NCI-H446 (cell line): ENCODE measurements at regions not wholly inside any gene's neighbourhood (a gene's known extent, or its start where the extent isn't known, plus 50 kb on each side); places are given as distances from the start of the nearest gene placed in this dataset.
"Not testable (repeated sequence)": the region's sequence is repeated elsewhere in the genome, so short reads cannot be mapped to it uniquely, and the experiment has no call there.

Experiments
- DNase-seq, 2 experiments: peaks; one replicate each; lab custom pipeline; 2025; lab: John Stamatoyannopoulos, UW

DNA sequence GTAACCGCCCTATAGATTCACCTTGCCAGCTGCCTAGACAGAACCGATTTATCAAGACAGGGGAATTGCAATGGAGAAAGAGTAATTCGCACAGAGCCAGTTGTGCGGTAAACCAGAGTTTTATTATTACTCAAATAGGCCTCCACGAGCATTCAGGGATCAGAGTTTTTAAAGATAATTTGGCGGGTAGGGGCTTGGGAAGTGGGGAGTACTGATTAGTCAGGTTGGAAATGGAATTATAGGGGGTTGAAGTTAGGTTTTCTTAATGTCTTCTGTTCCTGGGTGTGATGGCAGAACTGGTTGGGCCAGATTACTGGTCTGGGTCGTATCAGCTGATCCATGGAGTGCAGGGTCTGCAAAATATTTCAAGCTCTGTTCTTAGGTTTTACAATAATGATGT is 756.9 kb upstream of the ADGRB3 start:
- not testable (repeated sequence) for DNase-seq

DNA sequence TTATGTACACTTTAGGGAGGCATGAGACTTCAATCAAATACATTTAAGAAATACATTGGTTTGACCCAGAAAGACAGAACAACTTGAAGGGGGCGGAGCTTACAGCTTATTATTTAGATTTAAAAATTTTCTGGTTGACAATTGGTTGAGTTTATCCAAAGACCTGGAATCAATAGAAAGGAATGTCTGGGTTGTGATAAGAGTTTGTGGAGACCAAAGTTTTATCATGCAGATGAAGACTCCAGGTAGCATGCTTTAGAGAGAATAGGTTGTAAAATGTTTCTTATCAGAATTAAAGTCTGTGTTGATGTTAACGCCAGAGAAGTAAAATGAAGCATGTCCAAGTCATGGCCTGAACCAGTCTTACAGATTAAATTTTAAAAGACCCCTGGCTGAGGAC is 757.8 kb upstream of the ADGRB3 start:
- no peak for DNase-seq

DNA sequence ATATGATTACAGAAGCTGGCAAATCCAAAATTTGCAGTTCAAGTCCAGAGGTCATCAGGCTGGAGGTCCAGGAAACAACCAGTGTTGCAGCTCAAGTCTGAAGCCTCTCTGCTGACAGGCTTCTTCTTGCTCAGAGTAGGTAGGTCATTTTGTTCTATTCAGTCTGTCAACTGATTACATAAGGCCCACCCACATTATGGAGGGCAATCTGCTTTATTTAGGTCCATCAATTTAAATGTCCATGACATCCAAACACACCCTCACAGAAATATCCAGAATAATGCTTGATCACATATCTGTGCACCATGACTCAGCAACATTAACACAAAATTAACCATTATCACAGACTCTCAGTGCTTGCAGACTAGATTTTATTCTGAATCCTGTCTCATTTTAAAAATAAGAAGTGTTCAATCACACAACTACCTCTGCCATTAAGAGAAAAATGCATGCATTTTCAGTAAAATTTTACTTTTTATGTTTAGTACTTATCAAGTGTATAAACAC is 759.2 kb upstream of the ADGRB3 start:
- no peak for DNase-seq

DNA sequence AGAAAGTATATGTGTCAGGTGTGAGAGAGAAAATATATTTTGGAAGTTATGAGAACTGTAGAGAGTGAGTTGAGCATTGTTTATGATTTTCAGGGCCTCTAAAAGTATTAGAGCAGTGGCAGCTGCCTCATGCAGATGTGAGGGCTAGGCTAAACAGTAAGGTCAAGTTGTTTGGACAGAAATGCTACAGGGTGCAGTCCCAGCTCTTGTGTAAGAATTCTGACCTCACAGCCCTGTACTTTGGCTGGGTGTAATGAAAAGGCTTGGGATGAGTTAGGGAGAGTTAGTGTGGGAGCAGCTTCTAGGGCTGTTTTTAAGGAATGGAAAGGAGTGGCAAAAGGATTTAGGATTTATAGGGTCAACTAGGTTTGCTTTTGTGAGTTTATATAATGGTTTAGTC is 764.8 kb upstream of the ADGRB3 start:
- DNase-seq, result no peak

DNA sequence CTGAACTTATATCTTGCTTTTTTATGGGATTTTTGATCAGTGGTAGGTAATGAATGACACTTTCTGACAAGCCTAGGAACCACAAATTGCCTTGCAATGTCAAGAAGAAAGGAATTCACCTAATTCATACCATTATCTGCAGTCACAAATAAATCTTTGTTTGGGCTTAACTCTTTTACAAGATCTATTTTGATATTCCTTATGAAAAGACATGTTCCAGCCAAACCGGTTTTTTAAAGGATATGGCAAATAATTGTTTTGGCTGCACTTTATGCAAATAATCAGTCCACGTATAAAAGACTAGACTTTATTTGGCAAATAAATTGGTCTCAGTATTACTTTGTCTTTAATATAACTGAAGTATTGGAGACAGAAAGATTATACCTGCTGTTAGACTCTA is 771.7 kb upstream of the ADGRB3 start:
- DNase-seq, result no peak

DNA sequence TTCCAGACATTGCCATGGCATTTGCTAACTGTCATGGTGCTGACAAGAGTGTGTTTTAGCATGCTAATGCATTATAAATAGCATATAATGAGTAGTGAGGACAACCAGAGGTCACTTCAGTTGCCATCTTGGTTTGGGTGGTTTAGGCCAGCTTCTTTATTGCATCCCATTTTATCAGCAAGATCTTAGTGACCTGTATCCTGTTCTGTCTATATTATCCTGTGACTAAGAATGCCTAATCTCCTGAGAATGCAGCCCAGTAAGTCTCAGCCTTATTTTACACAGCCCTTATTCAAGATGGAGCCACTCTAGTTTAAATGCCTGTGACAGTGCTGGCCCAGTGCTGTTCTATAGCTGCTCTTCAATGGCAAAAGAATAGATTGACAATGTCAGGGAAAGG is 781.0 kb upstream of the ADGRB3 start:
- DNase-seq, result no peak

DNA sequence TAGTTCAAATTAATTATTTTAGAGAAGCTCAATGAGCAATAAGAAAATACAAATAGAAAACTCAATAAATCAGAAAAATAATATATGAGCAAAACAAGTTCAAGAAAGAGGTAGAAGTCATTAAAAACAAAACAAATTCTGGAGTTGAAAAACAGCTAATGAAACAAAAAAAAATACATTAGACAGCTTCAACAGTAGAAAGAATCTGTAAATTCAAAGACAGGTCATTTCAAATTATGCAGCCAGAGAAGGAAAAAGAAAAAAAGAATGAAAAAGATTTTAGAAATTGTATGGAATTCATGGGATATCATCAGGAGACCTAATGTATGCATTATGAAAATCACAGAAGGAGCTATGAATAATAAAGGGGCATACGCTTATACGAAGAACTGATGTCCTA is 795.3 kb upstream of the ADGRB3 start:
- DNase-seq, result no peak

DNA sequence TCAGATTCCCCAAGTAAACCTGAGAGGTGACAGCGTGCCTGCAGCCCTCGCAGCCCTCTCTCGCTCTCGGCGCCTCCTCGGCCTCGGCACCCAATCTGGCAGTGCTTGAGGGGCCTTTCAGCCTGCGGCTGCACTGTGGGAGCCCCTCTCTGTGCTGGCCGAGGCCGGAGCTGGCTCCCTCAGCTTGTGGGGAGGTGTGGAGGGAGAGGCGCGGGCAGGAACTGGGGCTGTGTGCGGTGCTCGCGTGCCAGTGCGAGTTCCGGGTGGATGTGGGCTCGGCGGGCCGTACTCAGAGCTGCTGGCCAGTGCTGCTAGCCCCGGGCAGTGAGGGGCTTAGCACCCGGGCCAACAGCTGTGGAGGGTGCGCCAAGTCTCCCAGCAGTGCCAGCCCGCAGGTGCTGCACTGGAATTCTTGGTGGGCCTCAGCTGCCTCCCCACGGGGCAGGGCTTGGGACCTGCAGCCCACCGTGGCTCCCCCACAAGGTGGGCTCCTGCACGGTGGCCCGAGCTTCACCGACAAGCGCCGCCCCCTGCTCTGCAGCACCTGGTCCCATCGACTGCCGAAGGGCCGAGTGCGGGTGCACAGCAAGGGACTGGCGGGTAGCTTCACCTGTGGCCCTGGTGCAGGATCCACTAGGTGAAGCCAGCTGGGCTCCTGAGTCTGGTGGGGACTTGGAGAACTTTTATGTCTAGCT is 809.7 kb upstream of the ADGRB3 start:
- no peak for DNase-seq

DNA sequence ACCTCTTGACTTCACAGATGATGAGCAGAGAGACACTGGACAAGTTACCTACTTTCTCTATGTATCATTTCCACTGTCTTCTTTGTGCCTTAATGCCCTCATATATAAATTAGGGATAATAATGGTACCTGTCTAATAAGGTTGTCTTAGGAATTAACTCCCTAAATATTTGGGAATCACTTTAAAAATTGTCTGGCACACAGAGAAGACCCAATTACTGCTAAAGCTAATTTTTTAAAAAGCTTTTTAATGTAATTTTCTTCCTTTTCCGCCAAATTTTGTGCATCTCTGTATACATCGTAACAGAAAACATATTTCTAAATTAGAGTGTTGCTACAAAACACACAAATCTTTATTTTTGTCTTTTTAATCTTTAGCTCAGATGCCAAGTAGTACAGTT is 816.8 kb upstream of the ADGRB3 start:
- DNase-seq, result no peak

DNA sequence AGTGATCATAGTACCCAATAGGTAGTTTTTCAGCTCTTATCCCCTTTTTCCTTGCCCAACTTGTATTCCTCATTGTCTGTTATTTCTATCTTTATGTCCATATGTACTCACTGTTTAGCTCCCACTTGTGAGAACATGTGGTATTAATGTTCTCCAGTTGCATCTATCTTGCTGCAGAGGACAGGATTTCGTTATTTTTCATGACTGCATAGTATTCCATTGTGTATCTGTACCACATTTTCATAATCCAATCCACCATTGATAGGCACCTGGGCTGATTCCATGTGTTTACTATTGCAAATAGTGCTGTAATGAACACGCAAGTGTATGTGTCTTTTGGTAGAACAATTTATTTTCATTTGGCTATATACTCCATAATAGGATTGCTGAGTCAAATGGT is 819.5 kb upstream of the ADGRB3 start:
- DNase-seq, result no peak

DNA sequence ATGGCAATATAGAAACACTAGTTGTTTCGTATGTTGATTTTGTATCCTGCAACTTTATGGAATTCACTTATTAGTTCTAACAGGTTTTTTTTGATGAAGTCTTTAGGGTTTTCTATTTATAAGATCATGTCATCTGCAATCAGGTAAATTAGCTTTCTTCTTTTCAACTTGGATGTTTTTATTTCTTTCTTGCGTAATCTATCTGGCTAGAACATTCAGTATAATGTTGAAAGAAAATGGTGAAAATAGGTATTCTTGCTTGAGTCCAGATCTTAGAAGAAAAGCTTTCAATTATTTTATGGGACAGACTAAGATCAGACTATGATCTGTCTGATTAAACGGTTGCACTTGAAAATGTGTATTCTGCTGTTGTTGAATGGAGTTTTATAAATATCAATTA is 820.8 kb upstream of the ADGRB3 start:
- no peak for DNase-seq

DNA sequence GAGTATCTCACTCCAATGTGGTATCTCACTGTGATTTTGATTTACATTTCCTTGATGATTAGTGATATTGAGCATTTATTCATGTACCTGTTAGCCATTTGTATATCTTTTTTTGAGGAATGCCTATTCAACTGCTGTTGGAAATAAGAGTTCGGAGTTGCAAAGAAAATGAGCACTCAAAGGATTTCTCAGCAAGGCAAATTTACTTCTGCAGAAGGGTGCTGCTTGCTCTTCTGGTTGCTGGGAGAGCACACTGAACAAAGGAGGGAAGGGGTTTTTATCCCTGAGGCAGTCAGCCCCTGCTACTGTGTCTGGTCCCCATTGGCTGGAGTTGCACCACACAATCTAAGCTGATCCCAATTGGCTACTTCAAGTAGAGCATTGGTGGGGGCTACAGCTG is 822.4 kb upstream of the ADGRB3 start:
- DNase-seq, result no peak

DNA sequence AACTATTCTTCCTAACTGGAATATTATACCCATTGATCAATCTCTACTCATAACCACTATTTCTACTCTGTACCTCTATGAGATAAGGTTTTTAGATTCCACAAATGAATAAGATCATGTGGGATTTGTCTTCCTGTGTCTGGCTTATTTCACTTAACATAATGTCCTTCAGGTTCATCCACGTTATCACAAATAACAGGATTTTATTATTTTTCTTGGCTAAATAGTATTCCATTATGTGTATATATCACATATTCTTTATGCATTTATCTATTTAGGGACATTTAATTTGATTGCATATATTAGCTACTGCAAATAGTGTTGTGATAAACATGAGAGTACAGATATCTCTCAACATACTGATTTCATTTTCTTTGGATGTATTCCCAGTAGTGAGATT is 823.0 kb upstream of the ADGRB3 start:
- DNase-seq, result no peak

DNA sequence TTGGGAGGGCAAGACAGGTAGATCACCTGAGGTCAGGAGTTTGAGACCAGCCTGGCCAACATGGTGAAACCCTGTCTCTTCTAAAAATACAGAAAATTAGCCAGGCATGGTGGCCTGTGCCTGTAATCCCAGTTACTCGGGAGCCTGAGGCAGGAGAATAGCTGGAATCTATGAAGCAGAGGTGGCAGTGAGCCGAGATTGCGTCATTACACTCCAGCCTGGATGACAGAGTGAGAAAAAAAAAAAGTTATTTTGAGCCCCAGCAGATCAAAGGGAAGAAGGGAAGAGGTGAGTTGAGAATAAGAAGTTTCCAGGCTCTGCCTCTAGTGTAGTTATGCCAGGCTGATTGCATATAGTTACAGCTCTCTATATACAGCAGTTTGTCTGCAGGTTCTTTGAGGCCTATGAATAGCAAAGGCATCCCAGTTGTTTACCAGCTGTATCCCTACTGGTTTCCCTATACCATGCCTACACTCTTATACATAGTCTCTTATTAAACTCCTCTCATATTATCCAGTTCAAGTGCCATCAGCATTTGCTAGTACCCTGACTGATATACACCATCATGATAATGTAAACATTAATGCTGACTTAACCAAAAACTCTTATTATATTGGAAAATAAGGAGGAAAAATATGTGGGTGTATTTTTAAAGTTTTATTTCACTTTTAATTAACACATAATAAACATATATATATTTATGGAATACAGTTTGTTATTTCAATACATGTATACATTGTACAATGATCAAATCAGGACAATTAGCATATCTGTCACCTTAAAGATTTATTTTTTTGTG is 823.6 kb upstream of the ADGRB3 start:
- no peak for DNase-seq

DNA sequence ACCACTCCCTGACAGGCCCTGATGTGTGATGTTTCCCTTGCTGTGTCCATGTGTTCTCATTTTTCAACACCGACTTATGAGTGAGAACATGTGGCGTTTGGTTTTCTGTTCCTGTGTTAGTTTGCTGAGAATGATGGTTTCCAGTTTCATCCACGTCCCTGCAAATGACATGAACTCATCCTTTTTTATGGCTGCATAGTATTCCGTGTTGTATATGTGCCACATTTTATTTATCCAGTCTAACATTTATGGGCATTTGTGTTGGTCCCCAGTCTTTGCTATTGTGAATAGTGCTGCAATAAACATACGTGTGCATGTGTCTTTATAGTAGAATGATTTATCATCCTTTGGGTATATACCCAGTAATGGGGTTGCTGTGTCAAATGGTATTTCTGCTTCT is 830.3 kb upstream of the ADGRB3 start:
- not testable (repeated sequence) for DNase-seq

DNA sequence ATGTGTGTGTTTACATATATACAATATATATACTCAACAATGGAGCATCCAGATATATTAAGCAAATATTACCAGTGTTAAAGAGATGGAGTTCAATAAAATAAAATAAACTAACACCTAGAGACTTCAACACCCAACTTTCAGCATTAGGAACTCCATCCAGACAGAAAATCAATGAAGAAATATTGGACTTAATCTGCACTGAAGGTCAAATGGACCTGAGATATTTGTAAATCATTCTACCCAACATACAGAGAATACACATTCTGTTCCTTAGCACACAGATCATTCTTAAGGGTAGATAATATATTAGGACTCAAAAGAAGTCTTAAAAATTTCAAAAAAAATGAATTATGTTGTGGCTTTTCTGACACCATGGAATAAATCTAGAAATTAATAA is 832.3 kb upstream of the ADGRB3 start:
- DNase-seq, result no peak

DNA sequence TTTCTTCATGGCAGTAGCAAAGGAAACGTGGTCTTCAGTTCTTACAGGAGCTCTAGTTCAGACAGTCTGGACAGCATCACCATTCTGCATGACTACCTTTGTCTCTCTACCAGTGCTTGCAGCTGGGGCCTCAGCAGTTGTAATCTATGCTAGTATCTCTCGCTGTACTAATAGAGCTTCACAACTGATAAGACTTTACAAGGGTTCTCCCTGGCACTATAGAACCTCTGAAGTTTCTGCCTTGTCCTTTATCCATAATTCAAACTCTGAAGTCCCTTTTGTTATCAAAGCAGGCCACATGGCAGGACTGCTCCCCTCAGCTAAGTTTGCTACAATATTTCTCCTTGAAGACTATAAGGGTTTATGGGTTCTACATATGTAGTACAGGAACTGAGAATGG is 842.1 kb upstream of the ADGRB3 start:
- DNase-seq, result no peak

DNA sequence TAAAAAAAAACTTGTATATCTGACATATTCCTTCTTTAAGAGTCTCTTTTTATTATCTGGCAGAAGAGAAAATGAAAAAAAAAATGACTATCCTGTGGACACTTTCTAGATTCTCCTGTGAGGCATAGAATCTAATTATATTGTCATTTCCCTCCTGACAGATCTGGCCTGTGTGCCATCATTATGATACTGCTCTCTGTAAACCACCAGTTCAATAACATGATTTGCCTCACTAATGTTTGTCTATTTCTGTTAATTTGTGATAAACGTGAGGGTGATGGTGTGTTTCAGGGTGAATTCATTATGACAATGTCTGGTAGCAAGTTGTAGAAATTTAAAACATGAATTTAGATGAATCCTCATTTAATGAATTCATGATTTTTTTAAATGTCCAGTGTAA is 844.5 kb upstream of the ADGRB3 start:
- no peak for DNase-seq

DNA sequence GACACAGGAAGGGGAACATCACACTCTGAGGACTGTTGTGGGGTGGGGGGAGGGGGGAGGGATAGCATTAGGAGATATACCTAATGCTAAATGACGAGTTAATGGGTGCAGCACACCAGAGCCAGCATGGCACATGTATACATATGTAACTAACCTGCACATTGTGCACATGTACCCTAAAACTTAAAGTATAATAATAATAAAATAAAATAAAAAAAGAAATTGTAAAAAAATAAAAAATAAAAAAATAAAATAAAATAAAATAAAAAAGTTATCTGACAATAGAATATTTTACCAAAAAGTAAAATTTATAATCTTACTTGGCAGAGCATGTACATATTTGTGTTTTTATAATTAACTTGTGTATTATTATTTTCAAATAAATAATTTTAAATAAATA is 848.0 kb upstream of the ADGRB3 start:
- DNase-seq, result not testable (repeated sequence)

DNA sequence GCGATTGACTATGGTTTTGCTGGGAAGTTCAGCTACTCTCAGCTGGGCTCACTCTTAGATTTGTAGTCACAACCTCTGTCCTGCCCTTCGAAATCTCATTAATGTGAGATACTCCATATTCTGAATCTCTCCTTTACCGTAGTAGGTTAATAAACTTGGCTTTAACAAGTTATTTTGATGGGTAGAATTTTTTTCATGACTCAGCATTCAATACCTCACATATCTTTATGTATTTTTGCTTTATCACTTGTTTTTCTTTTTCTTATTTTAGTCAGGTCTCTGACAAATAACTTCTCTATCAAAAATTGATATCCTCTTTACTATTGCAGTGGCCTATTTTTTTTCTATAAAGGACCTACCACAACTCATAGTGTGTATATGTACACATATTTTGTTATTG is 855.2 kb upstream of the ADGRB3 start:
- DNase-seq, result no peak

DNA sequence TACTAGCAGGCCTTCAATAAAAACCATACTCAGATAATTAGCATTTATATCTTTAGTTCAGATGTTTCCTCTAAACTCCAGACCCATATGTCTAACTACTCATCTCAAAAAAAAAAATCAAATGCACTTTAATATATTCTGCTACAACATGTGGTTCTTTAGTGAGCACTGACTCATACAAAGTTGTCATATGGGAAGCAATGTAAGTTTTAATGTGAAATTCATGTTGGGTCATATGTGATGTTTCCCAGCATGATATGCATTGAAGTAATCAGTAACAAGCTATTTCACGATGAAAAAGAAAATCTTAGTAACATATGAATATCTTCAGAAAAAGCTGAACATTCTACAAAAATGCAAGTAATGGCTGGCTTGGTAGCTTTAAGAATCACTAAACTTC is 859.7 kb upstream of the ADGRB3 start:
- no peak for DNase-seq

DNA sequence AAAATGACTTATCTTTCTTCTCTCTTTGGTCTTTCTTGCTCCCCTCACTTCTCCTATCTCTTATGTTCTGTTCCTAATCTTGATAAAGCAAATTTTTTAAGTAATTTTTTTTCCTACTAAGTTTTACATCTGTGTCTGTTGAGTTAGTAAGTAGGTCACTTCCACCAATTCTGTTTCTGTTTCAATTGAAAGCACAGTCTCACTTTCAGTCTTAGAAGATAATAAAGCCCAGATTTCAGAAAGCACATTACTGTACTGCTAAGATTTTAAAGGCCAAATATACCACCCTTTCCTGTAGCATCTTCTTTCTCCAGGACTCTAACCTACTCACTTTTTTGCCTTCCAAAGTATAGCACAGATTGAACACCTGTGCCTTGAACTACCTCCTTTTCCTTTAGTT is 866.1 kb upstream of the ADGRB3 start:
- DNase-seq, result no peak

DNA sequence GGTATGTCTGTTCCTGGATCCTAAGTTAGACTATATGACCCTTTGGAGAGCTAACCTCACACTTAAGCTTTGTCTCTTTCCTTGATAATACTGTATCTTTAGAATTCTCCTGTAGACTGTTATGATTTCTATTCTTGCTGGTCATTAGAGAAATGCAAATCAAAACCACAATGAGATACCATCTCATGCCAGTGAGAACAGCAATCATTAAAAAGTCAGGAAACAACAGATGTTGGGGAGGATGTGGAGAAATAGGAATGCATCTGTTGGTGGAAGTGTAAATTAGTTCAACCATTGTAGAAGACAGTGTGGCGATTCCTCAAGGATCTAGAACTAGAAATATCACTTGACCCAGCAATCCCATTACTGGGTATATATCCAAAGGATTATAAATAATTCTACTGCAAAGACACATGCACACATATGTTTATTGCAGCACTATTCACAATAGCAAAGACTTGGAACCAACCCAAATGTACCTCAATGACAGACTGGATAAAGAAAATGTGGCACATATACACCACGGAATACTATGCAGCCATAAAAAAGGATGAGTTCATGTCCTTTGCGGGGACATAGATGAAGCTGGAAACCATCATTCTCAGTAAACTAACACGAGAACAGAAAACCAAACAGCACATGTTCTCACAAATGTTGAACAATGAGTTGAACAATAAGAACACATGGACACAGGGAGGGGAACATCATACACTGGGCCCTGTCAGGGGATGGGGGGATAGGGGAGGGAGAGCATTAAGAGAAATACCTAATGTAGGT is 867.8 kb upstream of the ADGRB3 start:
- not testable (repeated sequence) for DNase-seq
